NCI-H1436 (cell line): ENCODE measurements at regions not wholly inside any gene's neighbourhood (a gene's known extent, or its start where the extent isn't known, plus 50 kb on each side); places are given as distances from the start of the nearest gene placed in this dataset.

Experiments
- DNase-seq: peaks from one replicate; lab custom pipeline; 2025; lab: John Stamatoyannopoulos, UW

- DNase-seq: no peak
Measured at GRCh38 chr15:66905954-66906353, 159.4 kb upstream of the SMAD3 start.

GRCh38 chr15:66906668-66907614 is 158.5 kb upstream of the SMAD3 start:
- DNase-seq: no peak

DNA sequence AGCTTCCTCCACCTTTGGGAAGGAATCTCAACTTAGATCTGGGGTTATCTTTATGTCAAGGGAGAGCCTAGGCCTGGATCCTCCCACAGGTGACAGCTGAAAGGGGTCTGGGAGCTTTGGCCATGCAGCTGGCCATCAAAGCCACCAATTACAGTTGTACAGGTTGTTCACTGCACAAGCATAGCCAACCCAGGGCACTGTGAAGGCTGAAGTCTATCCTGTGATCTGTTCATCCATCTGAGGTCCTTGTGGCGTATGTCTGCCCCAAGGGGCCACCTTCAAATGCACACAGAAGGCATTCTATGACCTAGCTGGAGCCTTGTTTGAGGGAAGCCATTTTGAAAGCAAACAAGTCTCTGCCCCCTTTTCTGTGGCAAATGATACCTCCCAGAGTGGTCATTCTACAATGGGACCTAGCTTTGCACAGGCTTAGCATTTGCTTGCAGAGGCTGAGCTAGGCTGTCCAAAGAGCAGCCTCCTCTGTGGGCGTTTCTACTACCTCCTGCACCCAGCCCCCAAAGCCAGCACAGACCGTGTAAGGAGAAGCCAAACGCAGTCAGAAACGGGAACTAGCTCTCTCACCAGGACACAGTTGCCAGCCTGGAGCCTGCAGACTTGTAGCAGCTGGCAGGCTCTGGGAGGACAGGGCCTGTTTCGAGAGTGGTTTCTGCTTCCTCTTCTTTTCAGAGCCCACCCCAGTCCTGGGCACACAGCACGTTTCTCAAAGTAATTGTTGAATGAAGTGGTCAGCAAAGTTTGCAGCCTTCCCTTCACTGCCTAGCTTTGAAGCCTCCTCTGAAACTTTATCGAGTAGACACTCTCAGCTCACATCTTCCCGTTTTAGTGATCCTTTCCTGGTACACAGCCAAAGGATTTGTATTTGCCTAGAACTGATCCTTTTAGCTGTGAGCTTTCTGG is 157.3 kb upstream of the SMAD3 start:
- no peak for DNase-seq

DNA sequence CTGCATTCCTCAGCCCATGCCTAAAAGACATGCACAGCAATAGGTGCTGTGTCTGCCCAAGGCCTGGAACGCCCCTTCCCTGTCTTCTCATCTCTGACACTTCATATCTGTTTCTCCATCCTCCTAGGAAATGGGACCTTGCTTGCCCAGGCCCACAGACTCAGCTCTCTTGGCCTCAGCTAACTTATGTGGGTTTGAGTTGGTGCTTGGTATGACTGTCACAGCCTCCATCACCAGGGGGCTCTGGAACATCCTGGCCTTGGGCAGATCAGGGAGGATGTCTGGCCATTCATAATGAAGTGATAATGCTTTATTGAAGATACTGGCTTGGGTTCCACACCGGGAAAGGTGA is 156.7 kb upstream of the SMAD3 start:
- no peak for DNase-seq

DNA sequence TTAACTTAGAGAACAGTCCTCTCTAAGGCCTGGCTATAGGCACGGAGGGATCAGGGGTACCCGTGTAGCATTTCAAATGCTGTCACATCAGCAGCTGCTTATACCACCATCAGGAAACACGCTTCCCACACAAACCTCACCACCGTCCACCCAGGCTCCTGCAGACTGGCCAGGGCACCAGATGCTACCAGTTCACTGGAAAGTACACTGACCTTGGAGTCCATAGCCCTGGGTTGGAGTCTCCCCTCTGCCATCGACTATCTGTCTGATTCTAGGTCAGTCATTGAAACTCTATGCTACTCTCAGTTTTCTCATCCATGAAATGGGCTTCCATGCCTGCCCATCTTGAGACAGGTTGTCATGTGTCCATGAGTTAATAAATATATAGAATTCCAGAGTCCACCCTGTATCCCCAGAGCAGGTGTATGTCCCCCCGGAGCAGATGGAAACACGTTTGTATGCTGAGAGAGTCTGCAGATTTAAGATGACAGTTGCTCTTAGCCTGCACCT is 156.0 kb upstream of the SMAD3 start:
- DNase-seq: no peak

DNA sequence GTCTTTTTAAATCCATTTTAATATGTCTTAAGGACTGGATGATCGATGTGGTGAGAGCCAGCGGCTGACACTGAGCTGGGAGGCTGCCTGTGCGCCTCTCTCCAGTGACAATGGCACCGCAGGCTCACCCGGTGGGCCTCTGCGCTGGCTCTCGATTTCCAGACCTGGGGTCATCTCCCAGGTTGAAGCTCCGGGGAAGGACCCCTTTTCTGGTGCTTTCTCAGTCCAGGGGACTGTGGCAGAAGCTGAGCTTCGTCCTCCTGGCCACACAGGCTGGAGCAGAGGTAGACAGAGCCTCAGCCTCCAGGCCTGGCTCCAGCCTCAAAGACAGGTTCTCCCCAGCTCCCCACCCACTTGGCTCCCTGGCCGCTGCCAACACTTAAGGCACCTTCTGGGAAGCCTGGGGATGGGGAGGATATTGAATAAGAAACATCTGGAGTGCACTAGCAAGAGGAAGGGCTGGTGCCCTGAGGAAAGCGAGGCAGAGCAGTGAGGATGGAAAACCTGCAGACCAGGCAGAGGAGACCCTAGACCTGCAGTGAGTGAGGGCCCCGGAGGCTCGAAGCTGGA is 154.2 kb upstream of the SMAD3 start:
- DNase-seq: no peak

DNA sequence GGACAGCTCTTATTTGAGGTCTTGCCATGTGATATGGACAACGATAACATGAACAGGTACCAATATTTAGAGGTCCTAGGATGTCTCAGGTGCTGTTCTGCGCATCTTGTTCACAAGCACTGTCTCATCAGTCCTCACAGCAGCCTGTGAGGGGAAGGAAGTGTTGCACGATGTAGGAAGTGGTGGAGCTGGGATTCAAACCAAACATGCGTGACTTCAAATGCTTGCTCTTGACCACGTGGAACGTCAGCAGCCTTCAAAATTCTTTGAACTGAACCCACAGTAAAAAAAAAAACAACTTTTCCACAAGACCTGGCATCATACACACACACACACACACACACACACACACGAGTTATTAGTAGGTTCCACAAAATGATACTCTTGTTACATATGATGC is 153.4 kb upstream of the SMAD3 start:
- no peak for DNase-seq

GRCh38 chr15:66912441-66912840 is 153.0 kb upstream of the SMAD3 start:
- DNase-seq: no peak

DNA sequence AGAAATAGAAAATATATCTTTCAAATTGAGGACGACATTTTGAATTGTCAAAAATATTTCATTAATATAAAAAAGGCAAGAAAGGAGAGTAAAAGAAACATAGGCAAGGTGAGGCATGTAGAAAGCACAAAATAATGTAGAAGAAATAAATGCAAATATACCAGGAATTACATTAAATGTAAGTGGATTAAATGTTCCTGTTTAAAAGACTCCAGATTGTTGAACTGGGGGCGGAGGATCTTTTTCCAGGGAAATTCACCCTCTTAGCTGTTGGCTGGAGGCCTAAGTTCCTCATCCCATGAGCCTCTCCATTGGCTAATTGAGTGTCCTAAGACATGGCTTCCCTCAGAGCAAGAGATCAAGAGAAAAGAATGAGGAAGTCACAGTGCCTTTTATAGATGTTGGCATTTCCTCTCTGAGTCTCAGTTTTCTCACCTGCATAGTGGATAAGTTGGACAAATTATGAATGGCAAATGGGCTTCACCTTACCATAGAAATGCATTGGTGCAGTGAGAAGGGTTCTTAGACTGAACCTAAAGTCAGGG is 147.4 kb upstream of the SMAD3 start:
- no peak for DNase-seq

DNA sequence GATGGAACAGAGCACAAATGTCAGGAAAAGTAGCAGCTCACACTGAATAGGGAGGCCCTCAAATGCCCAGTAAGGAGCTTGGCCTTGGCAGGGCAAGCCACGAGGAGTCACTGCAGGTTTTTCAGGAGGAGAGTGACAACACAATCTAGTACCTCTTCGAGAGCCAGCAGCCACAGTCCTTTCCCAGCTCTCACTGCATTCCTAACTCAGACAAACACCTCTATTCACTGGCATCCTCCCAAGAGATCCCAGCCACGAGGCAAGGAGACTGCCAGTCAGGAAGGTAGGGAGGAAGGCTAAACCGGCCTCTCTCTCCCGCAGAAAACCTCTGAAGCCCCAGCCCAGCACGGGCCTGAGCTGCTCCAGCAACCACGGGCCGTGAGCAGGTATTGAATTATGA is 146.0 kb upstream of the SMAD3 start:
- DNase-seq: no peak

DNA sequence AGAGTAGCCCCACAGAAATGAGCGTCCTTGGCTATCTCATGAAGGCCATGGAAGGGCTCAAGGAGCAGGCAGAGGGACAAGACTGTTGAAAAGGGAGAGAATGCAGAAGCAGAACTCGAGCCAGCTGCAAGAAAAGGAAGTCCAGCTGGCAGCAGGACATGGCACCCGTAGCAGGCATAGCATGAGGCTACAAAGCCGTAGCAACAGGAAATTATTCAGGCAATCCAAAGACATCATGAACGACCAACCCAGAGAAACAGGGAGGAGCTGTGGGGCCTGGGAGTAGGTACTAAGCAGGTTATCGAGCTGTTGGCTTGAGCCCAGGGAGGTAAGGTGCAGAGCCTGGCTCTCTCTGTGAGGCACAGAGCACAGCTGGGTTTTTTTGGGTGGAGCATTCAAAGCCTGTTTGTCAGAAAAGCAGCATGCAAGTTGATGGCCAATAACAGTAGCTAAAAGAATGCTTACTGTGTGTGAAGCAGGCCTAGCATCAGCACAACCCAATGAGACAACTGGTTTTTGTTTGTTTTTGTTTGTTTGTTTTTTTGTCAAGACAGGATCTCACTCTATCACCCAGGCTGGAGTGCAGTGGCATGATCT is 144.0 kb upstream of the SMAD3 start:
- no peak for DNase-seq

DNA sequence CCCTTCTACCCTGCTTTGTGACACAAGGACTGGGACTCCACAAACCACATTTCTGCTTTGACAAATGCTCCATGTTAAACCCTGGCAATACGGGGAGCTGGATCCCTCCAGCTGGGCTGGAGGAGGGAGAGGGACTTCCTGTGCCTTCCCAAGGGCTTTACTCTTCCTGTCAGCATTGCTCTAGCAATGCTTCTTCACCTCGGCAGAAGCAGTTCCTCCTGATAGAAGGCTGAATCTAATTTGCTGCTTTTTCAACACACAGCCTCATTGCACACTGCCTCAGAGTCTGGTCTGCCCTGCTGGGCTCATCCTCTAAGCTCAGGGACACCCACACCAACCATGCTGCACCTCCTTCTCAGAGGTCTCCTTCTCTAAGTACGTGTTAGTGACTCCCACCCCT is 142.8 kb upstream of the SMAD3 start:
- no peak for DNase-seq

GRCh38 chr15:66923438-66923881 is 141.9 kb upstream of the SMAD3 start:
- DNase-seq: no peak

- no peak for DNase-seq
Measured at GRCh38 chr15:66924889-66925288, 140.5 kb upstream of the SMAD3 start.

DNA sequence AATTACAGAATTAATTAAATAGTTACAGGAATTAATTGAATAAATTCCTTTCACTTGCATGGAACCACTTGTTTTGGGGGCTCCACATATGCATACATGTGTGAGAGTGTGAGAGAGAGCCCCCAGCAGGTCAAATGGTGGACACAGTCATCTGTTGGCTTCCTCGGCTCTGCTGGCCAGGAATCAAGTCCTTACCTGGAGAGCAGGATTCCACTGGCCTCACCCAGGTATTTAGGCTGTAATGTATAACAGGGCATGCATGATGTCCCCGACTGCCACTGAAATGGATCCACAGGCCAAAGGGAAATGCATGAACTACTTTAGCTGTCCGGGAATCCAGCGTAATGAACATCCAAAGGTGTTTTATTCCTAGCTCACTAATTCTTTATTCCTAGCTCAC is 139.7 kb upstream of the SMAD3 start:
- no peak for DNase-seq

DNA sequence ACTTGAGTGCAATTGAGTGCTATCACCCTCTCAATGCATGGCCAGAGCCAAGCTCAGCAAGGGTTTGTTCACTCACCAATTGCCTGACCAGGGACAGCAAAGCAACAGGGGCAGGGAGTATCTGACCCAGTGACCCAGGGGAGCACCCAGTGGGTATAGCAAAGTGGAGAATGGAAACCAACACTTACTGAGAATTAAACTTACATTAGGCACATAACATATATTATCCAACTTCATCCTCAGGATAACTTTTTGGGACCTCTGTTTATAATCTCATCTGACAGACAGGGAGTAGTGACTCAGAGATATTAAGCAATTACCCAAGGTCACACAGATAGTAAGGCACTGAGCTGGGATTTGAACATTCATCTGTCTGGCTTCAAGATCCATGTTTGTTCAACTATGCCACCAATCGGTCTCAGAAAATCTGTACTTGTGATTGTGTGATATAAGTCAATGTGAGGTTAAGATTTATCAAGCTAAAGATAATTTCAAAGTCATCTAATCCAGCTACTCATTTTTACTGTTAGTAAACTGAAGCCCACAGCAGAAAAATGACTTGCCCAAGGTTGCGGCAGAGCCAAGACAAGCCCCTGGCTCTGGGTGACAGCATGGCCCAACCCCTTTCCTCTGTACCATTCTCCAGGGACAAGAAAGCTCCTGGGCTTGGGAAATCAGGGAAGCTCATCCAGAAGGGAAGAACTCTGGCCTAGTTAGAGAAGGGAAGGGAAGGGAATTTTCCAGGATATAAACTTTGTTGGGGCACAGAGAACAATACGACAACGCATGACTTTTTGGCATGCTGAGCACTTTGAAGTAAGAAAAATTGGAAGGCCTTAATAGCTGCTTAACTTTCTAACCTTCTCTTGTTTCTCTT is 138.0 kb upstream of the SMAD3 start:
- DNase-seq: no peak

- no peak for DNase-seq
Measured at GRCh38 chr15:66928101-66928500, 137.3 kb upstream of the SMAD3 start.

- DNase-seq: no peak
Measured at GRCh38 chr15:66928784-66929183, 136.6 kb upstream of the SMAD3 start.

- no peak for DNase-seq
Measured at GRCh38 chr15:66929843-66930402, 135.5 kb upstream of the SMAD3 start.
